ENCODE measurements at regions not wholly inside any gene's neighbourhood (a gene's known extent, or its start where the extent isn't known, plus 50 kb on each side); places are given as distances from the start of the nearest gene placed in this dataset.

DNA sequence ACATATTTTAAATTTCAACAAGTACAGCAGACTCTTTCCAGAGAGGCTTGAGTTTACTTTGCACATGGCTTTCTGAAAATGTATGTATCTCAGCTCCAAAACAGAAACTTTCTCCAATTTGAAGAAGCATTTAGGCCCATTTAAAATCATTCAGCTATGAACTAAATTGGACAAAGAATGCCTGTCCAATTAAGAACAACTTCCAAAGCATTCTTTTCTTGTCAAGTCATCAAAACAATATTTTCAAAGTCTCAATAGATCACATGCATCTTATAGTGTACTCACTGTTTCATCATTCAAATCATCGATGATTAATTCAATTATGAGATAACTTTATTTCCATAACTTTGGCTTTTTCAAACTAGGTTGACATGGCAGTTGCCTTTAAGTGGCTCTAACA is 95.2 kb downstream of the KBTBD8 start:
- TF ChIP-seq CTCF (conservative IDR thresholded peaks at IDR 0.05; ENCODE audit: low read length) (no peak), EZH2phosphoT487 (IDR thresholded peaks at IDR 0.05; ENCODE audit: borderline replicate concordance, low read depth, low read length) (no peak)
